Fibroblast of skin of abdomen (primary cell): ENCODE measurements at regions not wholly inside any gene's neighbourhood (a gene's known extent, or its start where the extent isn't known, plus 50 kb on each side); places are given as distances from the start of the nearest gene placed in this dataset.

Experiments used
- DNase-seq: peaks from one replicate; pipeline ENCODE4 v3.0.0-alpha.2; 2013

GRCh38 chr14:100659345-100660001 is 67.2 kb upstream of the DLK1 start:
- DNase-seq = no peak

DNA sequence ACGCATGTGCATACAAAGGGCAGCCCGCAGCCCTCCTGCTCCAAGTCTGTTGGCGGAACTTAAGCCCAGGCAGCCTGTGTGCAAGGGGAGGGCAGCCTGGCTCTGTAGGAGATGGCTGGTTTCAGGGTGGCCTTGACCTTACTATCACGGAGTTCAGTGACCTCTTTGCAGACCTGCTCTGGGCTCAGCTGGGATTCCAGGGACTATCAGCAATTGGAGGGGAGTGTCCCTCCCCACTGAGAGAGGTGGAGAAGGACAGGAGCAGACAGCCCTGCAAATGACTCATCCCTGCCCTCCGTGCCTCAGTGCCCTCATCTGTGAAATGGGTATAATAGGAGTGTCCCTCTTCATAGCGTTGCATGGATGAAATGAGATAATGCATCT is 66.2 kb upstream of the DLK1 start:
- no peak for DNase-seq

DNA sequence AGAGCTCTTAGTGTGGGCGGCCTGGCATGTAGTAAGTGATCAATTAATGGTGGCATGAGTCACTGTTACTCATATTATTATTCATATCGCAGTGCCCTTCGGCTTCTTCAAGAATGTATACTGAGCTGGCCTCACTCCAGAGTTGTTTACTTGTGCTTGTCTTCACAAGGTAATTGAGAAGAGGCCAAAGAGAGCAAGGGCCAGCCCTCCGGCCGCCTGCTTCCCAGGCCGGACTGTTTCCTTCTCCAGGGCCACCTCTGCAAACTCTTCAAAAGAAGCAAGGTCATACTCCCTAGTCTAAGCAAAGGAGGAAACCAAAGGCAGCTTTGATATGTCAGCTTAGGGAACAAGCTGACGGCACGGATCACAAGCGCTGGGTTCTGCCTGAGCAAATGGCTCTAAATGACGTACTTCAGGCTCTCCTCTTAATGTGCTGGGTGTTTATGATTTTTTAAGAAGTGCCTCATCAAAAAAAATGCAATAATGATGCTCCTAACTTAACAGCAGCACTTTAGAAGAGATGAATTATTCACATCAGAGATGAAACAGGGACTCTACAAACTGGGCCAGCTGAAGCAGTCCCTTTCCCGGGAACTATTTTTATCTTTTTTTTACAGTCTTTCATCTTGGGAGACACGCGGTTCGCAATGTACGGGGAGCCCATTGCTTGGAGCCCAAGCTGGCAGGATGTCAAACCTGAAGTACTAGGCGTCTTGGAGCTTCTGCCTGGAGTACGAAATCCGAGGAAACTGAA is 65.6 kb upstream of the DLK1 start:
- peak; percentile 23 for DNase-seq

GRCh38 chr14:100662879-100663760 is 63.6 kb upstream of the DLK1 start:
- peak; percentile 45 for DNase-seq

DNA sequence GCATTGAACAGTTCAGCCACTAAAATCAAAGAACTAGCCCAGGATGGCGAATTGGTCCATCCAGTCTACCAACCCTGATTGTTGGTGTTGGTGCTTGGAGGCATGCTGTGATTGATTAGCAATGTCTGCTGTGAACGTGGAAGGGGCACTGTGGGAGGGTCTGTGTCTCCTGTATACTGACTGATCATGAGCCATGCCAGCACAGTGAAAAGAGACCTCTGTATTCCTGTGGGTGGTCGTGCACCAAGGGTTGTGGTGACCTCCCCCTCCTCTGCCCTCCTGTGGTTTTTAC is 63.0 kb upstream of the DLK1 start:
- no peak for DNase-seq

- DNase-seq = no peak
Observed at GRCh38 chr14:100664231-100664630, 62.5 kb upstream of the DLK1 start.

DNA sequence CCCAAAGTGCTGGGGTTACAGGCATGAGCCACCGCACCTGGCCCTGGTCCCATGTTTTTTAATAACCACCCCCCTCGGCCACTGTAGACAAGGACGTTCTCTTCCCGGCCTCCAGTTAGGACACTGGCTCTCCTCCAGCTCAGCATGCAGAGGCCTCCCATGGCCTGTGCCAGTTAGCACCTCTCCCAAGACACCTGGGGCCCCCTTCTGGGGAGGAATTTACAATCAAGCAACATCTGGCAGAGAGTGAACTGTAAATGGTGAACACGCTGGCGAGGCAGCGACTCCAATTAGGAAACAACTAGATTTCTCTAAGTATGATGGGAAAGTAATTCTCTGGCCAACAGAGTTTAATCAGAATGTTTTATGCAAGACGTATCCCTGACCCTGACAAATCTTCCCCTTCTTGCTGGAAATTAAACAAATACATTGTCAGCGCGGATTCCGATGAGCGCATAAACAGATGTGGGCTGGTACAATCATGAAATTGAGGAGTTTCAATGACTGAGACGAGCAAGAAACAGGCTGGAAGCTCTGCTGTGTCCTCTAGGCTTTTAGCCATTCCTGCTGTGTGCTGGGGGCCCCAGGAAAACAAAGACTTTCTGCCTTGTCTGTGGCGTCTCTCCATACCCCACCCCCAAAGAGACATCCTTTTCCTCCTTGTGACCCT is 61.7 kb upstream of the DLK1 start:
- peak; percentile 56 for DNase-seq

DNA sequence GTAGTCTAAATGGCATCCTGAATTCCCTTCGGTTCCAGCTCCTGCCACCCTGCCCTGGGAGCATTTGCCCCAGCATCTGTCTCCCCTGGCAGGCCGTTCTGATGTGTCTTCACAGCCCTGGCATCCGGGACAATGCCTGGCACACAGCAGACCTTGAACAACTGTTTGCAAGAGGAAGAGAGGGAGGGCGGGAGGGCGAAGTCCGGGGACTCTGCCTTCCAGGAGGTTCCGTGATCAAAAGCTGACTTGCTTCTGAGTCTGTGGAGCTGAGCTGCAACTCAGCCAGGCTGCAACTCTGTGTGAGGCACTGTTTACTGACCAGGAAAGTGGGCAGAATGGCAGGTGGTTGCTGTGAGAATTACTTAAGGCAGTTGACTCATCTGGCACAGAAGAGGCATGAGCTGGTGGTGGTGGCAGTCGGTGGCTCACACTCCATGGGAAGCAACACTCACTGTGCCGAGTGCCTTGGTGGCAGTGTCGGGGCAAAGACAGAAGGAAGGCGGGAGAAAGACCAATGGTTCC is 61.1 kb upstream of the DLK1 start:
- no peak for DNase-seq

- no peak for DNase-seq
Observed at GRCh38 chr14:100666403-100666802, 60.3 kb upstream of the DLK1 start.

DNA sequence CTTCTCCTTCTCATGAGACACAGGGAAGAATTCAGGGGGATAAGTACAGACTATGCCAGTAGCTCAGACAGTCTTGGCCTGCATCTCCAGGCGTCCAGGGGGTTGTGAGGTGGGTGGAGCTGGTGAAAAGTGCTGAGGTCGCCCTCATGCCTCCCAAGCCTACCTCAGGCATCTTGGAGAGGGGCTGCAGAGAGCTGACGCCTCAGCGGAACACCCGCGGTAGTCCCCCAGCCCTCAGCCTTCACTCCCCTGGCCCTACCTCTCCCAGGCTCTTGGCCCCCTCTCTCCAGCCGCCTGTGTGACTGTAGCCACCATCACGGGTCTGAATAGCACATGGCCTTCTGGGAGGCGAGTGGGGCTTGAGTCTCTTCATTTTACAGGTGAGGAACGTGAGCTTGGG is 59.8 kb upstream of the DLK1 start:
- DNase-seq = no peak

DNA sequence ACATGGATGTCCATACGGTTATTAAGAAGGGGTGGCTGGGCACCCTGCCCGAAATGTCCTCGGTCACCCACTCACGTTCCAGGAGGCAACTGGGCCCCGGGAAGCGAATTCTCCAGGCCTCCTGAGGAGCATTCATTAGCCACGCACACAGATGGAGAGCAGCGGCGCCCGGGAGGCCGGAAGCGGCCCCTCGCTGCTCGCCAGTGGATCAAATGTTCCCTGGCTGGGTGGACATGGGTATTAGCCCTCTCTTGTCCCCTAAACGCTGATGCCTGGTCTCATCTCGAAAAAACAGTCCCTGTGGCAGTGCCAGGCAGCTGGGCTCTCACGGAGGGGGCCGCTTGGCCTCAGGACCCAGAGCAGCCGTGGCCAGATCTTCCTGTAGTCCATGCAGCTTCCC is 59.0 kb upstream of the DLK1 start:
- DNase-seq = no peak

- DNase-seq = no peak
Observed at GRCh38 chr14:100668352-100668751, 58.3 kb upstream of the DLK1 start.

DNA sequence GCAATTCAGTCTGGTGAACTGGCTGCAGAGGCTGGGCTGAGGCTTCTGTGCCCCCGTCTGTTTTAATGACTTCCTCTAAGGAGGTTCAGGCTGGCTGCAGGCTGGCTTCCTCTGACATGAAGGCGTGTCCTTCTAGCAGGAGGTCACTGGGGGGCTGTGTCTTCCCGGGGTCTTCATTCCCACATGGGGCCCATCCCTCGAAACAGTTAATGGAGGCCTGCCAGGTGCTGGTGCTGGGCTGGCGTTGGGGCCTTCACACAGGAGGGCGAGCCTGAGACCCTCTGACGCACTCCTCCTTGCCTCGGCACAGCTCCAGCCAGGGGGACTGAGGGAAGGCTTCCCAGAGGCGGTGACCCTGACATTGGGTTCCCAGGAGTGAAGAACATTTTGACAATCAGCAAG is 57.7 kb upstream of the DLK1 start:
- DNase-seq = no peak

DNA sequence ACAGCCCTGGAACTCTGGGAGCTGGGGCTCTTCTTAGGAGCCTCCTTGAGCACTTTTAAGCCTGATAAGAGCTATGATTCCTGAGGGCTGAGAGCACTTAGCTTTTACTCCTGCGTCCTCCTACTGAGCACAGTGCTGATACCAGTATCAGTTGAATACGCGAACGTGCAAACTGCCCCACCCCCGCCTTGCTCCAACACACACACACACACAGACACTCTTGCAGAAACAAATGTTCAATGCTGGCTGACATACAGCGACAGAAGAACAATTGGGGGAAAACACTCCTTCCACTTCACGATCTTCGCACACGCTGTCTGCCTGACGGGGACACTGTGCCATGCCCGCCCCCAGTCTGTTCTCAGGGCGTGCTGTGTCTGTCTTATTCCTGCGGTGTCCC is 57.2 kb upstream of the DLK1 start:
- no peak for DNase-seq

- DNase-seq = no peak
Observed at GRCh38 chr14:100670017-100670752, 56.5 kb upstream of the DLK1 start.

GRCh38 chr14:100670753-100671049 is 56.0 kb upstream of the DLK1 start:
- no peak for DNase-seq

DNA sequence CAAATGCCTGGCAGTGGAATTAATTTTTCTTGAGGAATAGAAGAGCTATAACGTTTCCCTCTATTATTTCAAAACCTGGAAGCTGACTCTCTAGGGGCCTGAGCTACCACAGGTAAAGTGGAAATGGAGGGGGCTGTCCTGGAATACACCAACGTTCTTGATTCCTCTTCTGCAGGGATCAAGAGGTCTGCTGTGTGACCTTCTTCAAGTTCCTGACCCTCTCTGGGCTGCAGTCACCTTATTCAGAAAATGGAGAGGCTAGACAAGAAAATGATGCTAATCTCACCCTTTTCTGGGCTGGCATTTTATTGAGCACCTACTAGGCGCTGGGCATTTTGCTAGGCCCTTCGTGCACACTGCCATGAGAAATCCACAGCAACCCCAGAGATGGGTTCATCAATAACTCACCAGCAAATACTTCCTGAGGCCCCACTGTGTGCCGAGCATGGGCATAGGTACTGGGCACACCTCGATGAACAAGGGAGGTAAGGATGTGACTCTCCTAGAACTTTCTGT is 55.2 kb upstream of the DLK1 start:
- DNase-seq = no peak

GRCh38 chr14:100671906-100672305 is 54.8 kb upstream of the DLK1 start:
- DNase-seq = no peak

GRCh38 chr14:100673085-100673806 is 53.4 kb upstream of the DLK1 start:
- no peak for DNase-seq

- DNase-seq = no peak
Observed at GRCh38 chr14:100673807-100674154, 52.9 kb upstream of the DLK1 start.

DNA sequence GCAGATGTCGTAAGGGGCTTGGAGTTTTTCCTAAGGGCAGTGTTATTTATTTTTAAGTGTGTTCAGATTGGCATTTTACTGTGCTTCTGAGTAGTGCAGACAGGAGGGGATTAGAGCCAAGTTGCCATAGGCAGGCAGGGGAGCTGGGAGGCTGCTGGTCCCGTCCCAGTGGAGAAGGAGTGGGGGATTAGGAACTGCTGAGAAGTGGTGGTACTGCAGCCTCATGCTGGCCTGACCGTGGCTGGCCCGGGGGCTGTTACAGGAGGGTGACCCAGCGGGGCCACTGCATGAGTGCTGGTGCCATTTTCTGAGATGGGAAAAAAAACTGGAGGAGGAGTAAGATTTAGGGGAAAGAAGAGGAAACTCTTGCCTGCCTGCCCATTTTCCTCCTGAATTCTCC is 52.3 kb upstream of the DLK1 start:
- DNase-seq = no peak
